NCI-H2196 (cell line): ENCODE measurements at regions not wholly inside any gene's neighbourhood (a gene's known extent, or its start where the extent isn't known, plus 50 kb on each side); places are given as distances from the start of the nearest gene placed in this dataset.

Experiments used
- DNase-seq: peaks from one replicate; lab custom pipeline; 2025; ENCODE audit not compliant: unreplicated experiment; lab: John Stamatoyannopoulos, UW

DNA sequence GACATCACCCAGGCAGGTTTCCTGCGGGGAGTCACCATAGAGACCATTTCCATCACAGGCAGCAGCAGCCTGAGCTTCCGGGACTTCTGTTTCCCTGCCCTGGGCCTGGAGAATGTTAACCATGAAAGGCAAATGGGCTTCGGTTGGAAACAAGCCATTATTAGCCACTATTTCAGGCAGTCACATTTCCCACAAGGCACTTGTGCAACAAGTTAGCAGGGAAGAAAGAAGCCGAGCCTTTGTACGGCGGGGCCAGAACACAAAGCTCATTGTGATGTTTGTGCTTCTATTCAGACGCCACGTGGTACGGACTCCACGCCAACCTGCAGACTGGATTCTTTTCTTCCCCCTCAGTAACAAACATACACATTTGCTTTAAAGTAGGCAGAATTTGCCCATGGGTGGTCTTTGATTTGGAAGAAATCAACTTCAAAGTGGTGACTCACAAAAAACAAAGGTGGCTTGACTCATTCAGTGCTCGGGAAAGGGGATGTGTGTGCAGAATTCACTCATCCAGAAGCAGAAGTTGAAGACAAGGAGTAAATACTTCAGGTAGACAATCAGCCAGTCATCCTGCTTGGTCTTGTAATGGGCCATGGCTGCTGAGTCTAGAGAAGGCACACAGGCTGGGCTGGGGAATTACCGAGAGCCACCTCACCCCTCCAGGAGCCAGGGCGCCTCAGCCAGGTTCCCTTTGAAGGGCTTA lies 154.2 kb upstream of the PRMT8 start:
- no peak for DNase-seq

DNA sequence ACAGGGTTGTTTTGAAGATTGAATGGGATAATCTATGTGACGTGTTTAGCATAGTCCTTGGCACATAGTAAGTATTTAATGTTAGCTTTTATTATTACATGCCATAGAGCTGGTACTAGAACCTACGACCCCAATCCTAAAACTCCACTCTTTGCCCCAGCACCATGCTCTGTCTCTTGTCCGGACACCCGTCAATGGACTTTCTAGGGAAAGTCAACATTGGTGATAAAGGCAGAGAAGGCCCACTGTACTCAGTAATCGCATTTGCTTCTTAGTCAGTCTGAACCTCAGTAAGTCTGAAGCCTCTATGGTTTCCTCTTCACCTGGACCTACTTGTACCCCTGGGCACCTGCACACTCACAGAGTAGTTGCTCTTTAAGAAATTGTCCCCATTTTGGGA lies 153.1 kb upstream of the PRMT8 start:
- DNase-seq = no peak

DNA sequence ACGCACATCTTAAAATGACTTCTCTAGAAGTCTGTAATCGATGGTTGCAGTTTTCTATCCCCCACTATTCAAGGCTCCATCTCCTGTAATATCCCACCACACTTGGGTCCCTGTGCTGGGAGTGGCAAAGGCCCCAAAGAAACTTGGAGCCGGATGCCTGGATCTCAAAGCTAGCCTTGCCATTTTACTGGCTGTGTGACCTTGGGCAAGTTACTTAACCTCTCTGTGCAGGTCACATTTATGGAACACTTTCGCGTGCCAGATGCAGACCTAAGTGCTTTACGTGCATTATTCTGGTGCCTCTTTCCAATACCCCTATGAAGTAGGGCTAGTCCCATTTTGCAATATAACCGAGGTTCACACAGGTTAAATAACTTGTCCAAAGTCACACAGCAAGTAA lies 151.8 kb upstream of the PRMT8 start:
- DNase-seq = no peak

DNA sequence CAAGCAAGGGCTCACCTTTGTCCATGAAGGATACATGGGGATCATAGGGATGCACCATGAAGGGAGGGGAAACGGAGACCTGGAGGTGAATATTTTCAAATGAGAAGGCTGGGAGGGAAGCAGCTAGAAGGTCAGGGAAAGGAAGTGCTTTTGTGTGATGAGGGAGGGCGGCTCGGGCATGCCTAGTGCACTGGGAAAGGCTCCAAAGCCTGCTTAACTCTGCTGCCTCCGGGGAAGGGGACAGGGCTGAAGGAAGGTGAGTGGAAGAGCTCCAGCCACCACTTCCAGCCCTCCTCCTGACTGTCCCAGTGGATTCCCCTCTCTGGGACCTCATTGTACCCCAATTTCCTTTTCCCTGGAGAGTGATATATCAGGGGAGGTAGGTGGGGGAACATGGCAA lies 149.4 kb upstream of the PRMT8 start:
- DNase-seq = peak; percentile 46

DNA sequence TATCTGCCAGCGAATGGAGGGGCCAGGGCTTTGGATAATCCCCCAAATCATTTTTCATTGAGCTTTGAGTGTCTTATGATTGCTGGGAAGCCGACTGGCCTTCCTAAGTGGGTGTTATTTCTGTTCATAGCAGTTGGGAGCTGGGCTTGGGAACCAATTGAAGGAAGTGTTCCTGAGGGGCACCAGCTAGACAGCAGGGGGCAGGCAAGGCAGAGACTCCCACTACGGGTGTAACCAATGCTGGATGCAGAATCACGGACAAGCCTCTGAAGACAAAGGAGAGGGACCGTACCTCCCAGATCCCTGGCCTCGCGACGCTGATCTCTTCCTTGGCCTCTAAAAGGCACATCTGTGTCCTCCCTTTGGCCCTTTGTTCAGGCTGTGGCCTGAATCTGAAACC lies 149.0 kb upstream of the PRMT8 start:
- peak; percentile 46 for DNase-seq

DNA sequence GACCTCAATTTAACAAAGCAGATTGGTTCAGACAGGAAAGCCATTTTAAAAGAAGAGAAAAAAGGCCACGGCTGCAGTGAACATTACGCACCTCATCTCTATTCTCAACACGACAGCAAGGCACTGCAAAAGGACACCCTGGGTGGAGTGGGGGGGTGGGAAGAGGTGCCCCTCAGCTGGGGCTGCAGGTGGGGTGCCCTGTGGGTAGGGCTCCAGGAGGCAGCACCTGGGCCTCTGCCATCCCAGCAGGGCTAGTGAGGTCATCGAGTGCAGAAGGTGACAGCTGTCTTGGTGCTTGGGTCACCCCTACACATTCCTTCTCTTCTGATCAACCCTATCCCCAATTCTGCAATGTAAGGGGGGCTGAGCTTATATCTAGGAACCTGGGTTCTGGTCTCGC lies 142.9 kb upstream of the PRMT8 start:
- no peak for DNase-seq

DNA sequence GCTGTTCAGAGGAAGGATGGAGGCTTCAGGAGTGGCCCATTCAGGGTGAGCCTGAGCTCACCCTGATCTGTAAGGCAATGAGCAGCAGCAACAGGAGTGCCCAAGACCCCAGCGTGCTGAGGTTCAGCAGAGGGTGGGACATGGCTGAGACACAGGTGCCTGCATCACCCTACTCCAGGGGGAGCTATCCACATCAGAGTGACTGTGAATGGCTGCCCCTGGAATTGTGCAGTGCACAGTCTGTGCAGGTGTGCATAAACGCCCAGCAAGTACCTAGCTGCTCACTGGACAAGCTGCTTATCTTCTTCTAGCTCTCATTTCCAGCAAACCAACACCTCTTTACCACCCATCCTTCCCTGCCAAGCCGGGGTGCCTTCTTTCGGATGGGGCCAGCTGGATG lies 140.6 kb upstream of the PRMT8 start:
- DNase-seq = no peak

DNA sequence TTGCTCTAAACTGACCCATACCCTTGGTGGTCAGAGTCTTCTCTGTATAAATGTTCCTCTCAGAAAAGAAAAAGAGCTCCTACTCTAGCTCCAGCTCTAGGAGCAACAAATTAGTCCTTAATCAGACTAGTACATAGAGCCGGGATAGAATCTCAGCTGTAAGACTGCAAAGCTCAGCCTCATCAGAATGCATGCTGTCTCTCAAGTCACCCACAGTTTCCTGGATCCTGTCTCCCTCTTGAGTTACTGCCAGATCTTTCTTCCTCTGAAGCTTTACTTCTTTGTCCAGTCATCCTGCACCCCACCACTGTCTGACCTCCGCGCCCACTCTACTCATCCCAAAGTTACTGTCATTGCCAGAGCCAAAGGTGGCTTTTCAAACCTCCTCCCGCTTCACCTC lies 139.3 kb upstream of the PRMT8 start:
- DNase-seq = no peak

DNA sequence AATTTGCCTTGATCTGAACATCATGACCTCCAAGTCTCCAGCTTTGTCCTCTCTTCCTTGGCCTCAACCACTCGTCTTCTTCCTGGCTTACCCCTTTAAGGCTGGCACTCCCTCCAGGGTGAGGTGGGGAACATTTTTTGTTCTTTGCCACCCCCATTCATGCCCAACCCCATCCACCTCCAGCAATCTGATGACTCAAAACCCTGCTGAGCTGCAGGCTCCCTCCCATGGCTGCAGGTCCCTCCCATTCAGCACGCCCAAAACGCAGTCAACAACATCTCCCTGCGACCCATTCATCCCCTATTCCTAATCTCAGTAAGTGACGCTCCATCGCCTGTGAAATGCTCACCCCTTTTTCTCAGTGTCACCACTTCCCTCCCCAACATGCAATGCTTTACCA lies 138.8 kb upstream of the PRMT8 start:
- no peak for DNase-seq

DNA sequence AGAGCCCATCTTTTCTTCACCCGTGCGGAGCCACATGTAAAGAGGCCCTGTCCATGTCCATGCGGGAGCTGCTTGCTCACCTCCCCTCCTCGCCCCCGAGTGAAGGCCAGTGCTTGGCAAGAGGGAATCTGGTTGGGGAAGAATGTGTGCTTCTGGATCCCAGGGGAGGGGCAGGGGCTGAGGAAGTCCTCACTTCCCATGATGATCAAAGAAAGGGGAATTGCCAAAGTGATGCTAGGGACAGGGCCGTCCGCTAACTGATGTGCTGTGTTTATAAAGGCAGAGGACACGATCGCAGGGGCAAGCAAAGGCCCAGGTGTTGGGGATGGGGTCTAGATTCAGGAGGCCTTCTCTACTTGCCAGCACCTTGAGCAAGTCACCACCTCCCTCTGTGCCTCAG lies 137.4 kb upstream of the PRMT8 start:
- DNase-seq = no peak

DNA sequence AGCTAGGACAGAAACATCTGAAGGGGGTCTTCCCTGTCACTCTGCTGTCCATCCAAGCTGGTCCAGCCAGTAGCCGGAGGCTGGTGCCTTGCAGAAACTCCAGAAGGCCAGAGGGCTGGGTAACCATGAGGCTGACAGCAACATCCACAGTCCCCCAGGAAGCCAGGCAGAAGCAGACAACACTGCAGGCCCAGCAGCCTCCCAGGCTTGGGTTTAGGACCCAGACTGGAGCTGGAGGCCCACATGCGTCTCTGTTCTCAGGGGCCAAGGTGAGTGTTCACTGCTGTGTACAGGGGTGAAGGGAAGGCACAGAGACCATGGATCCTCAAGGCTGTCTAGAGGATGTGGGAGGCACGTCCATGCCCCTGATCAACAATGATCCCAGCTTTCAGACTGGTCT lies 136.4 kb upstream of the PRMT8 start:
- DNase-seq = no peak

DNA sequence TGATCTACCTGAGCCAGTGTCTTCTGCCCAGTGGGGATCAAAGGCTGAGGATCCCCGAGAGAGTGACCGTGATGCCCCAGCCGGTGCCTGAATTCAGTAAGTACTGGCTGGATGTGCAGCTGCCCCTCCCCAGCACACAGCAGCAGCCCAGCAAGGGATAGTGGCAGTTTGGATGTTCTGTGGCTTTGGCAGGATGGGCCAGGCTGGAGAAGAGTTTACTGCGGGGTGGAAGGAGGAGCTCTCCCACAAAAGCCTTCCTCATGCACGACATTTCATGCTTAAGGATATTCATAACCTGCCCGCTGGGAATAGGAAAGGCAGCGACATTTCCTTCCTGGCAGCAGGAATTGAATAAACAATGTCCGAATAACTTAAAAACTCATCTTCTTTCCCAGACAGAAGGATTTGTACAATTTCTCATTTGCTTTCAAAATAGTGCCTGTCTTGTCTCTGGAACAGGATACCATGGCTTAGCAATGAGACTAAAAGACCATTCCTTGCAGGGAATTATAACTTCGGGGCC lies 135.6 kb upstream of the PRMT8 start:
- no peak for DNase-seq

DNA sequence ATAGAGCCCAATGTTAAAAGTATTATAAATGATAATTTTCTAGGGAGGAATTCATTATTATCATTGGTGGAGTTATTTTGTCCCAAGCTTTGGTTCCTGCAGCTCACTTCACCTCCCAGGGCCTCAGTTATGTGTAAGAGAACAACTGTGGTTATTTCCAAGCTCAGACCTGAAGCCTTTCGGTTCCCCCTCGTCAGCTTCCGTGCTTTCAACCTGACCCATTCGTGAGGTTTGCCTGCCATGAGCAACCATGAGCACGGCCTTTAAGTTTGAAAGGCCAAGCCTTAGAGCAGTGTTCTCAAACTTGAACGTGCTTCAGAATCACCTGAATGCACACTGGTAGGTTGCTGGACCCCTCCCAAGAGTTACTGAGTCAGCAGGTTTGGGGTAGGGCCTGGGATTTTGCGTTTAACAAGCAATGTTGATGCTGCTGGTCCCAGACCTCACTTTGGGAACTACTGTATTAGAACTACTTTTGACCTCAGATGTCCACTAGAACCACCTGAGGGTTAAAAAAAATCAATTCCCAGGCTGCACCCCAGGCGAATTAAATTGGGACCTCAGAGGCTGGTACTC lies 133.0 kb upstream of the PRMT8 start:
- DNase-seq = no peak

DNA sequence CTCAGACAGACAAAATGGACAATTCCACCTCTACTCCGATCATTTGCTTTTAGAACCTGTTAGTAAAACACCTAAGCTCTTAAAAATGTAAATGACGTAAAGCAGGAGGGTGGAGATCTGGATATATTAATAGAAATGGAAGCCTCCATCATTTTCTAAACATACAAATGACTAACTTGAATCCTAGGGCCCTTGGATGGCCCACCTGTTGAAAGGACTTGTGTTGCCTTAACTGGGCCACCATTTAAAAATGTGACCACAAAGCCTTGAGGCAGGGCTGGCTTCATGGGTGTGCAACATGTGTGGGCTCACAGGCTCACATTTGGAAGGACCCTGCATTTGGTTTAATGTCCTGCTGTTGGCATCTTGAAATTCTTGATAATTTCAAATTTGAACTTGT lies 131.5 kb upstream of the PRMT8 start:
- DNase-seq = no peak

DNA sequence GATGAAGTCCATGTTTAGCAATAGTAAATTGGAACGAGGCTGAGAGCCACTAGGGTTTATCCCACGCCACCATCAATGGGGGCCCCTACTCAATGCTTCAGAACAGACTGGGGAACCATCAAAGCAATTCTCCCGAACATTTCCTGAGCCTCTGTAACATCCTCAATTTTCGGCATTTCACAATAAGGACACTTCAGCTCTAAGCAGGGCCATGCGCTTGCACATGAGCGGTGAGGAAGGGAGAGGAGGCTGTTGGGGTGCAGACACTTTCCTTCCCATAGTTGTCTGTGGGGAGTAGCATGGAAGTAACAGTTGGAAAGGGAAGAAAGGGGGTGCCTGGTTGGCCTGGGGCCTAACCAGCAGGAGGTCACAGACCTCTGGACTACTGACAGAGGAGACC lies 129.9 kb upstream of the PRMT8 start:
- no peak for DNase-seq

DNA sequence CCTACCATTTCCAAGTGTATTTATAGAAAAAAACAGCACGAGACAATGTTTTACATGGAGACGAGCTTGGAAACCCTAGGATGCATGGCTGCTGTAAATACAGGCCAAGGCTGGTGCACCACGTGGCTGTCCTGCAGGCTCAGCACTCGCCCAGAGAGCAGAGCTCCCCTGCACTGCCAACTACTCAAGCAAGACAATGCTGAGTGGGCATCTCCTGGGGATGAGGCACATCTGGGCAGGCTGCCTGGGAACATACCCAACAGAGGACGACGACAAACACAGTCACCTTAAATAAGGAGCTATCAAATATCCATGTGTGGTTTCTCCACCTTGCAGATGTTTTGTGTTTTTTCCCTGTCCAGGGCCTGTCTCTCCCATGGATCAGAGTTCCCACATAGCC lies 128.3 kb upstream of the PRMT8 start:
- peak; percentile 80 for DNase-seq

DNA sequence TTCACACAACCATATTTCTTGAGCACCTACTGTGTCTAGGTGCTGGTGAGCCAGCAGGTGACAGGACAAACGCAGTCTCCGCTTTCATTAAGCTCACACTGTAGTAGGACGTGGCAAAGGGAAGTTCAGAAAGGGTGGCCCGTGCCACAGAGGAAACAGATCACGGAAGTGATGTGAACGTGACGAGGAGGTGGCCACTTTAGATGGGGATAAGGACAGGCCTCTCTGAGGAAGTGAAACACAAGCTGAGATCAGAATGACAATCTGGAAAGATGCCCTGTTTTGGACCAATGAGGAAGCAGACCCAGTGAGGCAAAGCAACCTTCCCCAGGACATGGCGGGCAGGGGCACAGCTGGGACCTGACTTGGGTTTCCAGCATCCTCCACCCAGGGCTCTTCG lies 127.4 kb upstream of the PRMT8 start:
- no peak for DNase-seq

DNA sequence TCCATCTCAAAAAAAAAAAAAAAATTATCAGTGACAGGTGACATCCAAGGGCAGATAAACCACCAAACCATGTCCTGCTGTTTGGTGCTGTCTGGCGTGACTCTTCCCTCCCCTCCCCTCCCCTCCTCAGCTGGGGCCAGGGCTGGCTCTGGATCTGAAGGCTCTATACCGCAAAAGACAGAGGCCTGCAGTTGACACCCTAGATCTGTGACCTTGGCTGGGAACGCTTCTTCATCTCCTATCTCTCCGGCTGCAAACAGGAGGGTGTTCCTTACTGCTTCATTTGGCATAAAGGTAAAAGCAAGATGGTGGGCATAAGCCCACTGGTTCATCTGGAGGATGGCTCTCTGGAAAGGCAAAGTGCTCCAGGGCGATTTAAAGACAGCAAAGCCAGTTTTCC lies 126.8 kb upstream of the PRMT8 start:
- DNase-seq = no peak

DNA sequence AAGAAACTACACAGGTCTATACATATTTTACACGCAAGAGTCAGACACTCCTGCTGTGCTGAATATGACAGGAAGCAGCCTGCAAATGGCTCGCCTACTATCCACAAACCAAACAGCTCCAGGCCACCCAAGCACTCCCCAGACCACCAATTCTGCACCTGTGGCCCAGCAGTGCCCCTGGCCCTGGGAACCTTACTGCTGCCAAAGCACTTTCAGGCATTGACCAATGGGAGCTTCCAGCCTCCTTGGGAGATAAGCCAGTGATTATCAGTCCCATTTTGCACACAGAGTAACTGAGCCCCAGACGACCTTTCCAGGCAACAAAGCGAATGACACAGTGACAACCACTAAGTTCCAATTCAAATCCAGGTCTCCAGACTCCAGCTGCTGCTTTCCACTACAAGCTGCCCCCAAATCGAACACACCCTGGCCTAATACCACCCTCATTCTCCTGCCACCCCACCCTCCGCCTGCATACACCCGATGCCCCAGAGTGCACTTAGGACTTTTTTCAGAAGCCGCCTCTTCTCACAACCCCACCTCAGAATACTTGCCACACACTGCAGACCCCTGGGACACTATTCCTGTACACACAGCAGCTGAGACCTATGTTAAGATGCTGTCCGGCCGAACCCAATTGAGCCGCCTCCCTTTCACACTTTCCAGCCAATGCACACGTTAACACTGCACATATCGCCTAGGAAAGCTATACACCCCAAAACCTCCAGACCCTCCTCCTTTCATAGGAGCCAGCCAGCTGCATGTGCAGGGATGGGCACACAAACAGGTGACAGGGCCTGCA lies 126.1 kb upstream of the PRMT8 start:
- no peak for DNase-seq

DNA sequence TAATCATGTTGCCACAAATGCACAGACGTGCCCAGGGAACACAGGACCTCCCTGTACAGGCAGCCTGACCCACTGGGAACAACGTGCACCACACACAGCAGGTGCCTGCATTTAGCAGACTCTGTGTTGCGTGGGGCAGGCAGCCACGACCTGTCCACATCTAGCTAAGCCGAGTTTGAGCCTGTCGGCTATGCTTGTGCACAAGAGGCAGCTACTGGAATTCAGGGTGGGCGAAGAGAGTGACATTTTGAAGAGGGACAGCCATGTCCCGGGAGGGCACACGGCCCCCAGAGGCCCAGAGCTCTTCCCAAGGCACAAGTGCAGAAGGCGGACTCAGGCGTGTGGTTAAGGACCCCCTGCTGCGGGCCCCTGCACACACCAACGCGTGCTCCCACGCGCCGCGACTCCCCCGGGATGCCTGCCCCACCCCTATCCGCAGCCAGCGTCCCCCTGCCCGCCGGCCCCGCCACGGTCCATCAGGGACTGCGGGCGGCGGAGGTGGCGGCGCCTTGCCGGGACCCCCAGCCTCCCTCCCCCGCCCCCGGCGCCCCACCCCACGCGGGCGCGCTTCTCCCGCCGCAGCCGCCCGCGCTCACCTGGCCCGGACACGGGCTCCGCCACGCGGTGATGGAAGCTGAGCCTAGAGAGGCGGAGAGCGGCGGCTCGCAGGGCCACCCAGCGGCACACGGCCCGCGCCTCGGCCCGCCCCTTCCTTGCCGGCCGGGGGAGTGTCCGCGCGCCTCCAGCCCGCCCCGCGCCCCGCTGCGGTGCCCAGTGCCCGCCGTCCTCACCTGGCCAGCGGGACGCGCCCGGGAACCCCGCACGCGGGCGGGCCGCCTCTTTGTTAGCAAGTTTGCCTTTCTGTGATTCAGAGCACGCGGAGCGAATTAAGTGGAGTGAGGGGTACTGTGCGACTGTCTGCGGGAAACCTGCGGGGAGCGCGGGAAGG lies 125.3 kb upstream of the PRMT8 start:
- DNase-seq = peak; percentile 54

DNA sequence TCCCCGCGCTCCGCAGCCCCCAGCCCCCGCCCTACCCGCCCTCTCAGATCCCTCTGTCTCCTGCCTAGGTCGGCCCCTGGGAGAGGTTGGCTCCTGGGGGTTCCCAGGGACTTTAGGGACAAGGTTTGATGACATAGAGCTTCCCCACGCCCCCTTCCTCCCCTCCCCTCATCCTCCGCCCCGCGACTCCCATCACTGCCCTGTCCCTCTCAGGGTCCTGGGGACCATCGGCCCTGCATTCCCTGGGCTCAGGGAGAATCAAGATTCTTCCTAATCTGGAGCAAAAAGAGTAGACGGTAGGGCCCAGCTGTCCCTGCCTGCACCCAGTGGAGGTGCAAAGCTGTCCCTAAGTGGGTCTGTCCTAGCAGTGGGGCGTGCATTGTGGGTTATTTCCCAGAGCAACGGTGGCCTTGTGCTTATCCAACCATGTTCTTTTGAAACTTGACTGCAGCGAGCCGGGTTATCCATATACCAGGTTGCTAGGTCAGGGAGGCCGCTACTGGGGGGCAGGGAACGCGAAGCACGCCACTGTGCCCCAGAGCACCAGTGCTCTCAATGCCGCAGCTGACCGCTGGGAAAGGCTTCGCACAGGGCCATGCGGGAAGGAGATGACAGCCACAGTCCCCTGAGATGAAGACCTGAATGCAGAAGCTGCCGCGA lies 124.4 kb upstream of the PRMT8 start:
- DNase-seq = no peak
